Liver (tissue), 8 donors: ENCODE measurements at regions not wholly inside any gene's neighbourhood (a gene's known extent, or its start where the extent isn't known, plus 50 kb on each side); places are given as distances from the start of the nearest gene placed in this dataset.

Source experiments
- DNase-seq: peaks from one replicate; pipeline ENCODE4 v3.0.0-alpha.2; 2017; ENCODE audit warnings: low spot score
- H3K27ac ChIP-seq, 2 donors: one replicate each; pipeline ENCODE4 v1.7.0; 2013; ENCODE audit warnings: inconsistent platforms in 2 of 2, low read length in 2 of 2, control low read depth in 1 of 2, low read depth in 1 of 2, mild to moderate bottlenecking in 1 of 2
- H3K27me3 ChIP-seq, 4 donors: one replicate each; pipeline versions ENCODE4 v1.6.1 to v1.7.0; 2013; ENCODE audit warnings: low read length in 3 of 4, inconsistent platforms in 1 of 4, mild to moderate bottlenecking in 1 of 4, moderate library complexity in 1 of 4; ENCODE audit not compliant: control insufficient read depth in 4 of 4, insufficient read depth in 4 of 4
- H3K36me3 ChIP-seq, 4 donors: one replicate each; pipeline versions ENCODE4 v1.6.1 to v1.7.0; 2013; ENCODE audit warnings: low read length in 3 of 4, mild to moderate bottlenecking in 3 of 4, low read depth in 1 of 4, moderate library complexity in 1 of 4; ENCODE audit not compliant: control insufficient read depth in 4 of 4, insufficient read depth in 3 of 4
- H3K4me1 ChIP-seq, 4 donors: one replicate each; pipeline versions ENCODE4 v1.6.1 to v1.7.0; 2013; ENCODE audit warnings: low read length in 3 of 4, mild to moderate bottlenecking in 3 of 4, moderate library complexity in 1 of 4; ENCODE audit not compliant: control insufficient read depth in 4 of 4, insufficient read depth in 4 of 4
- H3K4me3 ChIP-seq, 3 donors: one replicate each; pipeline versions ENCODE4 v1.6.1 to v1.7.0; 2013; ENCODE audit warnings: low read length in 3 of 3, control low read depth in 1 of 3, low read depth in 1 of 3, mild to moderate bottlenecking in 1 of 3
- H3K9ac ChIP-seq, 2 donors: one replicate each; pipeline ENCODE4 v1.7.0; 2013; ENCODE audit warnings: low read length in 2 of 2, mild to moderate bottlenecking in 2 of 2, moderate library complexity in 2 of 2, control low read depth in 1 of 2, low read depth in 1 of 2
- H3K9me3 ChIP-seq, 4 donors: one replicate each; pipeline versions ENCODE4 v1.6.1 to v1.7.0; 2013; ENCODE audit warnings: low read length in 3 of 4; ENCODE audit not compliant: control insufficient read depth in 4 of 4
- EGR1 ChIP-seq, 2 donors: IDR thresholded peaks; 2 replicates each; pipeline ENCODE4 v1.6.1; 2016 to 2018; ENCODE audit warnings: antibody characterized with exemption in 2 of 2, low read depth in 2 of 2
- FOXA1 ChIP-seq: IDR thresholded peaks from 2 replicates; pipeline ENCODE4 v1.6.1; 2016; ENCODE audit warnings: antibody characterized with exemption
- FOXA2 ChIP-seq: IDR thresholded peaks from 2 replicates; pipeline ENCODE4 v1.6.1; 2016; ENCODE audit warnings: antibody characterized with exemption
- HNF4A ChIP-seq, 2 donors: conservative IDR thresholded peaks; 2 replicates each; pipeline ENCODE4 v1.6.1; 2016; ENCODE audit warnings: antibody characterized with exemption in 2 of 2, mild to moderate bottlenecking in 2 of 2
- HNF4G ChIP-seq: IDR thresholded peaks from 2 replicates; pipeline ENCODE4 v1.6.1; 2016; ENCODE audit warnings: antibody characterized with exemption
- JUND ChIP-seq, 2 donors: IDR thresholded peaks; 2 replicates each; pipeline ENCODE4 v1.6.1; 2016; ENCODE audit warnings: antibody characterized with exemption in 2 of 2
- NR2F2 ChIP-seq: IDR thresholded peaks from 2 replicates; pipeline ENCODE4 v1.6.1; 2016; ENCODE audit warnings: antibody characterized with exemption
- RXRA ChIP-seq, 2 donors: IDR thresholded peaks; 2 replicates each; pipeline ENCODE4 v1.6.1; 2017 to 2018; ENCODE audit warnings: antibody characterized with exemption in 2 of 2, mild to moderate bottlenecking in 1 of 2
- YY1 ChIP-seq: IDR thresholded peaks from 2 replicates; pipeline ENCODE4 v1.6.1; 2016; ENCODE audit warnings: antibody characterized with exemption, mild to moderate bottlenecking
- WGBS: extraction: QIAGEN DNeasy Blood & Tissue Kit; methylation state at CpG from one replicate; pipeline ENCODE4 v1.1.7; 2013; 5-methylcytosine and 5-hydroxymethylcytosine counted together
- TF ChIP-seq, protein P1 (sequence below): IDR thresholded peaks from 2 replicates; pipeline ENCODE4 v1.6.1; 2016; ENCODE audit warnings: antibody characterized with exemption, mild to moderate bottlenecking
- TF ChIP-seq, protein P2 (sequence below): IDR thresholded peaks from 2 replicates; pipeline ENCODE4 v1.6.1; 2016; ENCODE audit warnings: antibody characterized with exemption
- TF ChIP-seq, protein P3 (sequence below): IDR thresholded peaks from 2 replicates; pipeline ENCODE4 v1.6.1; 2016; ENCODE audit warnings: antibody characterized with exemption
- TF ChIP-seq, protein P4 (sequence below): IDR thresholded peaks from 2 replicates; pipeline ENCODE4 v1.6.1; 2016; ENCODE audit warnings: antibody characterized with exemption
- TF ChIP-seq, protein P5 (sequence below): fragments of 150-350 bp; IDR thresholded peaks from 2 replicates; pipeline ENCODE4 v1.5.1; 2017; ENCODE audit warnings: improper control_type of control experiment, low read depth, low read length; ENCODE audit not compliant: missing input control
- donor health status: healthy.
- donor health status: healthy.
- donor health status: healthy.
- donor health status: healthy.
- donor health status: healthy.

DNA sequence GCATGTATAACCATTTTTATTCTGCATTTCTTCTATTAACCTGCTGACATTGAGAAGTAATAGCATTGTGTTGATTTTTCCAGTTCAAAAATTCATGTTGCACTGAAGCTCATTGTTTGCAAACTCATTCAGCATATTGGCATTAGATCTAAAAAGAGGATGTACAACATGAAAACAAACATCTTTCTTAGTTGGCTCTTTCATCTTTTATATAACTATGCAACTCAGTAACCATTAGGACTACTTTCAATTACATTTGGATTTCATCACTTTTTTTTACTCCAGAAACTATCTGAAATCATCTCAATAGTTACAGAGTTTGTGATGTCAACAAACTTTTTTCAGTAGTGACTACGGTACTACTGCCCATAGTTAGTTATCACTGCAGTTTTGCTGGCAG, 346.0 kb upstream of the EPHA5 start (continued):
- TF ChIP-seq, protein P1, sequence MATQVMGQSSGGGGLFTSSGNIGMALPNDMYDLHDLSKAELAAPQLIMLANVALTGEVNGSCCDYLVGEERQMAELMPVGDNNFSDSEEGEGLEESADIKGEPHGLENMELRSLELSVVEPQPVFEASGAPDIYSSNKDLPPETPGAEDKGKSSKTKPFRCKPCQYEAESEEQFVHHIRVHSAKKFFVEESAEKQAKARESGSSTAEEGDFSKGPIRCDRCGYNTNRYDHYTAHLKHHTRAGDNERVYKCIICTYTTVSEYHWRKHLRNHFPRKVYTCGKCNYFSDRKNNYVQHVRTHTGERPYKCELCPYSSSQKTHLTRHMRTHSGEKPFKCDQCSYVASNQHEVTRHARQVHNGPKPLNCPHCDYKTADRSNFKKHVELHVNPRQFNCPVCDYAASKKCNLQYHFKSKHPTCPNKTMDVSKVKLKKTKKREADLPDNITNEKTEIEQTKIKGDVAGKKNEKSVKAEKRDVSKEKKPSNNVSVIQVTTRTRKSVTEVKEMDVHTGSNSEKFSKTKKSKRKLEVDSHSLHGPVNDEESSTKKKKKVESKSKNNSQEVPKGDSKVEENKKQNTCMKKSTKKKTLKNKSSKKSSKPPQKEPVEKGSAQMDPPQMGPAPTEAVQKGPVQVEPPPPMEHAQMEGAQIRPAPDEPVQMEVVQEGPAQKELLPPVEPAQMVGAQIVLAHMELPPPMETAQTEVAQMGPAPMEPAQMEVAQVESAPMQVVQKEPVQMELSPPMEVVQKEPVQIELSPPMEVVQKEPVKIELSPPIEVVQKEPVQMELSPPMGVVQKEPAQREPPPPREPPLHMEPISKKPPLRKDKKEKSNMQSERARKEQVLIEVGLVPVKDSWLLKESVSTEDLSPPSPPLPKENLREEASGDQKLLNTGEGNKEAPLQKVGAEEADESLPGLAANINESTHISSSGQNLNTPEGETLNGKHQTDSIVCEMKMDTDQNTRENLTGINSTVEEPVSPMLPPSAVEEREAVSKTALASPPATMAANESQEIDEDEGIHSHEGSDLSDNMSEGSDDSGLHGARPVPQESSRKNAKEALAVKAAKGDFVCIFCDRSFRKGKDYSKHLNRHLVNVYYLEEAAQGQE, result no peak
- no peak for TF ChIP-seq HNF4A (conservative IDR thresholded peaks at IDR 0.05)
- no peak for TF ChIP-seq EGR1 (IDR thresholded peaks at IDR 0.05; ENCODE audit: low read depth in 2 of 2)
- TF ChIP-seq FOXA2, result no peak
- TF ChIP-seq RXRA (IDR thresholded peaks at IDR 0.05), result no peak
- TF ChIP-seq, protein P2, sequence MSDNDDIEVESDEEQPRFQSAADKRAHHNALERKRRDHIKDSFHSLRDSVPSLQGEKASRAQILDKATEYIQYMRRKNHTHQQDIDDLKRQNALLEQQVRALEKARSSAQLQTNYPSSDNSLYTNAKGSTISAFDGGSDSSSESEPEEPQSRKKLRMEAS, result no peak
- no peak for TF ChIP-seq HNF4G

DNA sequence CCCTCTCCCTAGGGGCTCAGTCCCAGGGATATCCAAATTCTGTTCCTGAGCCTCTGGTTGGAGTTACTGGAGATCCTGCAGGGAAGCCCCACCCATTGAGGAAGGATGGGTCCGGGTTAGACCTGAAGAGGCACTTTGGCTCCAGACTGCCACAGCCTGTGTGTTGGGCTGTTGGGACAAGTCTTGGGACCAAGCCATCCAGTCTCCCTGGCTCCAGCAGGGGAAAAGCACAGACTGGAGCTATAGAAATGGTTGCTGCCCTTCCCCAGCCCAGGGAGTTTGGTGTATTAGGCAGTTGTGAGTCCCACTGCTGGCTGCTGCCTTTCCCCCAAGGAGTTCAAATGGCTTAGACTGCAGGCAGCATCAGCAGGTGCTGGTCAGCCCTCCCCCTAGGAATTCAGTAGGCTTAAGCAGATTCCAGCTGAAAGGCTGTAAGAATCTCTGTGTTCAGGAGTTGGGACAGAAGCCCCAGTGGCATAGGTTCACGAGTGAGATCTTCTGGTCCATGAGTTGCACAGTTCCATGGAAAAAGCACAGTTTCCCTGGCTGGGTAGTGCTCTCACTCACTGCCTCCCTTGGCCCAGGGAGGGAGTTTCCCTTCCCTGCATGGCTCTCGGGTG, 344.0 kb upstream of the EPHA5 start:
- no peak overlapping the region for H3K27ac ChIP-seq
- no peak for DNase-seq
- TF ChIP-seq, protein P3, sequence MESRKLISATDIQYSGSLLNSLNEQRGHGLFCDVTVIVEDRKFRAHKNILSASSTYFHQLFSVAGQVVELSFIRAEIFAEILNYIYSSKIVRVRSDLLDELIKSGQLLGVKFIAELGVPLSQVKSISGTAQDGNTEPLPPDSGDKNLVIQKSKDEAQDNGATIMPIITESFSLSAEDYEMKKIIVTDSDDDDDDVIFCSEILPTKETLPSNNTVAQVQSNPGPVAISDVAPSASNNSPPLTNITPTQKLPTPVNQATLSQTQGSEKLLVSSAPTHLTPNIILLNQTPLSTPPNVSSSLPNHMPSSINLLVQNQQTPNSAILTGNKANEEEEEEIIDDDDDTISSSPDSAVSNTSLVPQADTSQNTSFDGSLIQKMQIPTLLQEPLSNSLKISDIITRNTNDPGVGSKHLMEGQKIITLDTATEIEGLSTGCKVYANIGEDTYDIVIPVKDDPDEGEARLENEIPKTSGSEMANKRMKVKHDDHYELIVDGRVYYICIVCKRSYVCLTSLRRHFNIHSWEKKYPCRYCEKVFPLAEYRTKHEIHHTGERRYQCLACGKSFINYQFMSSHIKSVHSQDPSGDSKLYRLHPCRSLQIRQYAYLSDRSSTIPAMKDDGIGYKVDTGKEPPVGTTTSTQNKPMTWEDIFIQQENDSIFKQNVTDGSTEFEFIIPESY, result no peak
- TF ChIP-seq, protein P4, sequence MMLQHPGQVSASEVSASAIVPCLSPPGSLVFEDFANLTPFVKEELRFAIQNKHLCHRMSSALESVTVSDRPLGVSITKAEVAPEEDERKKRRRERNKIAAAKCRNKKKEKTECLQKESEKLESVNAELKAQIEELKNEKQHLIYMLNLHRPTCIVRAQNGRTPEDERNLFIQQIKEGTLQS, result no peak
- TF ChIP-seq, protein P5, sequence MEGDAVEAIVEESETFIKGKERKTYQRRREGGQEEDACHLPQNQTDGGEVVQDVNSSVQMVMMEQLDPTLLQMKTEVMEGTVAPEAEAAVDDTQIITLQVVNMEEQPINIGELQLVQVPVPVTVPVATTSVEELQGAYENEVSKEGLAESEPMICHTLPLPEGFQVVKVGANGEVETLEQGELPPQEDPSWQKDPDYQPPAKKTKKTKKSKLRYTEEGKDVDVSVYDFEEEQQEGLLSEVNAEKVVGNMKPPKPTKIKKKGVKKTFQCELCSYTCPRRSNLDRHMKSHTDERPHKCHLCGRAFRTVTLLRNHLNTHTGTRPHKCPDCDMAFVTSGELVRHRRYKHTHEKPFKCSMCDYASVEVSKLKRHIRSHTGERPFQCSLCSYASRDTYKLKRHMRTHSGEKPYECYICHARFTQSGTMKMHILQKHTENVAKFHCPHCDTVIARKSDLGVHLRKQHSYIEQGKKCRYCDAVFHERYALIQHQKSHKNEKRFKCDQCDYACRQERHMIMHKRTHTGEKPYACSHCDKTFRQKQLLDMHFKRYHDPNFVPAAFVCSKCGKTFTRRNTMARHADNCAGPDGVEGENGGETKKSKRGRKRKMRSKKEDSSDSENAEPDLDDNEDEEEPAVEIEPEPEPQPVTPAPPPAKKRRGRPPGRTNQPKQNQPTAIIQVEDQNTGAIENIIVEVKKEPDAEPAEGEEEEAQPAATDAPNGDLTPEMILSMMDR, result no peak
- TF ChIP-seq JUND (IDR thresholded peaks at IDR 0.05), result no peak
- TF ChIP-seq YY1, result no peak
- TF ChIP-seq FOXA1, result no peak
- TF ChIP-seq NR2F2, result no peak
- TF ChIP-seq EGR1 (IDR thresholded peaks at IDR 0.05; ENCODE audit: low read depth in 2 of 2), result no peak
- TF ChIP-seq RXRA (IDR thresholded peaks at IDR 0.05), result no peak
- TF ChIP-seq FOXA2, result no peak
- H3K36me3 ChIP-seq, result no peaks in the 10 kb centered on the region
- H3K9ac ChIP-seq, result no peak overlapping the region
- no peaks in the 10 kb centered on the region for H3K4me1 ChIP-seq
- 21% methylated on average over 3 of the region's 3 CpGs for WGBS
- H3K4me3 ChIP-seq, result no peak overlapping the region
- peaks cover 0 to 10% (median 1%) of the 10 kb centered on the region in 4 donors for H3K9me3 ChIP-seq
- no peaks in the 10 kb centered on the region for H3K27me3 ChIP-seq
